GM18861 (cell line): ENCODE measurements at regions not wholly inside any gene's neighbourhood (a gene's known extent, or its start where the extent isn't known, plus 50 kb on each side); places are given as distances from the start of the nearest gene placed in this dataset.

Experiments used
- ATAC-seq: cut with Tn5 transposase; IDR thresholded peaks from one replicate; pipeline ENCODE4 v1.9.1; 2021; ENCODE audit not compliant: unreplicated experiment

GRCh38 chr5:20494706-20495105 is 506.7 kb upstream of the CDH18 start:
- no peak for ATAC-seq

- ATAC-seq: no peak
These were observed 498.8 kb upstream of the CDH18 start for GRCh38 chr5:20486826-20487225.

GRCh38 chr5:20476016-20476415 is 488.0 kb upstream of the CDH18 start:
- no peak for ATAC-seq

GRCh38 chr5:20470997-20471396 is 483.0 kb upstream of the CDH18 start:
- ATAC-seq: no peak

GRCh38 chr5:20469792-20470191 is 481.8 kb upstream of the CDH18 start:
- ATAC-seq: no peak

GRCh38 chr5:20469390-20469789 is 481.4 kb upstream of the CDH18 start:
- no peak for ATAC-seq

GRCh38 chr5:20466512-20466911 is 478.5 kb upstream of the CDH18 start:
- ATAC-seq: no peak

GRCh38 chr5:20463206-20463605 is 475.2 kb upstream of the CDH18 start:
- no peak for ATAC-seq

- ATAC-seq: no peak
These were observed 458.1 kb upstream of the CDH18 start for GRCh38 chr5:20446121-20446520.

GRCh38 chr5:20445326-20445860 is 457.4 kb upstream of the CDH18 start:
- ATAC-seq: no peak

- ATAC-seq: no peak
These were observed 446.8 kb upstream of the CDH18 start for GRCh38 chr5:20434786-20435185.

GRCh38 chr5:20420991-20421595 is 433.1 kb upstream of the CDH18 start:
- ATAC-seq: no peak
